ENCODE measurements at regions not wholly inside any gene's neighbourhood (a gene's known extent, or its start where the extent isn't known, plus 50 kb on each side); places are given as distances from the start of the nearest gene placed in this dataset.

GRCh38 chr1:5748286-5749225 lies 243.7 kb downstream of the NPHP4 start:
- DNase-seq, result no peak

- no peak for DNase-seq
Measured at GRCh38 chr1:5747426-5748285, 244.6 kb downstream of the NPHP4 start.

- no peak for DNase-seq
Measured at GRCh38 chr1:5746611-5747425, 245.4 kb downstream of the NPHP4 start.

- peak; percentile 28 for DNase-seq
Measured at GRCh38 chr1:5745800-5746610, 246.2 kb downstream of the NPHP4 start.

DNA sequence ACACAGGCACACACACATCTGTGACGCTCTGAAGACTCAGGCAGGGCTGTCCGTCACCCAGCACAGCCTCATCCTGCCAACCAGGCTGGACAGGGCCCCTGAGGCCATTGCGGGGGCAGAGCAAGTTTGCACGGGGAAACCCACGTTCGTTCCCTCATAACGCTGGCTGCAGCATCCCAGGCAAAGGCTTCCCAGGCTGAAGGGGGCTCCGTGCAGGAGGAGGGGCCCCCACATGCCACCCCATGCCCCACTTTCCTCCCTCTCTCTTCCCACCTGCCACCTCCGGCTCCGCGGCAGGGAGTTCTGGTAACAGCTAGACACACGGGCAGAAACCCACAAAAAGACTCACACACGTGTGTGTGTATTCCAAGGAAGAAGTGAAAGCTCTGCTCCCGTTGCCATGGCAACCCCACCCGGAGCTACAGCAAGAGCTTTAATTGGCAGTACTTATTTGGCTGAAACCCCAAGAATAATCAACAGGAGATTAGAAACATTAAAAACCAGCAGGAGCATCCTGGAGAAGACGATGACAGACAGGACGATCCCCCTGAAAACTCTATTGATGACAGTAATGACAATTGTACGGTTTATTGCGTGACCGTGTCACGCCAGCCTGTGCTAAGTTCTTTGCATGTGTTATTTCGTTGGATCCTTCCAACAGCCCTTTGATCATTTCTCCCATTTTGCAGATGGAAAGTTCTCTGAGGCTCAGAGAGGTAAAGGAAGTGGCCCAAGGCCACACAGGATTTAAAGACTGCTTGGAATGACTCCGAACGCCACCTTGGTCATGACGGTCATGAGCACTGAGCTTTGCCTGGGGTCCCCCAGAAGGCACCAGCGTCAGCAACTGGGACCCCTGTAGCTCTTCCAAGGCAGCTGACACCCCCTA lies 247.1 kb downstream of the NPHP4 start:
- no peak for DNase-seq

DNA sequence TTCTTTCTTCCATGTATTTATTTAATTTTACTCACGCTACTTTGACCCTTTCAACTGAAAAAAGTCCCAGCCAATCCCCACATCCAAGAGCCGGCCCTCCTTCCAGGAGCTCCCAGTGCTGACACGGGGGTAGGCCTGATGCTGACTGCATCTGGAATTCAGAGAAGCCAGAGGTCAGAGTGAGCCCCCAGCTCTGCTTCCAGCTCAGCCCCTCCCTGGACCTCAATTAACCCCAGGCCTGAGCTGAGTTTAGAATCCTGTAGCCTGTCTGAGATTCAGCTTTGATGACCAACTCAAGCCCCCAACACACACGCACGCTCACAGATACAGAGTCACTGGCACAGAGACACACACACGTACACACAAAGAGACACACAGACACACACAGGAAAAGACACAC lies 247.9 kb downstream of the NPHP4 start:
- no peak for DNase-seq

DNA sequence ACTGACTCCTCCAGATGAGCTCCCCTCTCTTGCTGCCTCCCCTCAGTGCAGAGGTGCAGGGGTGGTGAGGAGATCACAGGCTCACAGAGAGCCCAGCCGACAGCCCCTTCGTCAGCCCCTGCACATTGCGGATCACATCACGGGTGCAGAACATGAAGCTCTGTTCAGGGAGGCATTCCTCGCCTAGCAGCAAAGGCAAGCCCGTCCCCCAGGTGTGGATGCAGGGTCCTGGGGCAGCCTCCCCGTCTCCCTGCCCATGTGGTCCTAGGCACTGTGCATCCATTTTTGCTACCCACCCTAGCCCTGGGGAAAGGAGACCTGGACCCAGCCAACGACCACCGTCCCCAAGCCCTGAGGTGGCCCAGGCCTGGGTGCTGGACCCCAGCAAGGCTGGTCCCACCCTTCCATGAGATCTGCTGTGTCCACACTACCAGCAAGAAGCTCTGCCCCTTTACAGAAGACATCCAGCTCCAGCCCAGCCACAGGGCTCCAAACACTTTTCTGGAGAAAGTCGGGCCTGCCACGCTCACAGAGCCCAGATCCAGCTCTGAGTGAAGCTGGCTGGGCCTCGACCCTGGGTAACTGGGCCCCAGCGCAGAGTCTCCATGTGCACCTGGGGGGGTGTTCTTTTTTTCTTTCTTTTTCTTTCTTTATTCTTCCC lies 248.7 kb downstream of the NPHP4 start:
- DNase-seq, result no peak

GRCh38 chr1:5742801-5743200 lies 249.4 kb downstream of the NPHP4 start:
- no peak for DNase-seq

DNA sequence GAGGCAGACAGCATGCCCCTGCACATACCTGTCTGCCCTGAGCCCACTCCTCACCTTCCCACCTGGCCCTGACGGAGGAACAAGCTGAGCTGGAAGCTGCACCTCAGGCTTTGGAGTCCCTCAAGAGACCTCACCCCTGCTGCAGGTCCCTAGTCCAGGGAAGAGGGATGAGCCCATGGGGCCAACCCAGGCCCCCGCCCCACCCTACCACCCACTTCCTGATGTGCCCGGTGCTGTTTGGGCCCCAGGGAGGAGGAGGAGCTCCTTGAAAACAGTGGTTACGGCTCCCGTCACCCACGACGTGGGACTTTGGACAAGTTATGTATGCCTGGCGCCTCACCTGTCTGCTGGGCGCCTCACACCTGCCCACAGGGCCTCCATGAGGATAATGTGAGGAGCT lies 250.2 kb downstream of the NPHP4 start:
- no peak for DNase-seq

DNA sequence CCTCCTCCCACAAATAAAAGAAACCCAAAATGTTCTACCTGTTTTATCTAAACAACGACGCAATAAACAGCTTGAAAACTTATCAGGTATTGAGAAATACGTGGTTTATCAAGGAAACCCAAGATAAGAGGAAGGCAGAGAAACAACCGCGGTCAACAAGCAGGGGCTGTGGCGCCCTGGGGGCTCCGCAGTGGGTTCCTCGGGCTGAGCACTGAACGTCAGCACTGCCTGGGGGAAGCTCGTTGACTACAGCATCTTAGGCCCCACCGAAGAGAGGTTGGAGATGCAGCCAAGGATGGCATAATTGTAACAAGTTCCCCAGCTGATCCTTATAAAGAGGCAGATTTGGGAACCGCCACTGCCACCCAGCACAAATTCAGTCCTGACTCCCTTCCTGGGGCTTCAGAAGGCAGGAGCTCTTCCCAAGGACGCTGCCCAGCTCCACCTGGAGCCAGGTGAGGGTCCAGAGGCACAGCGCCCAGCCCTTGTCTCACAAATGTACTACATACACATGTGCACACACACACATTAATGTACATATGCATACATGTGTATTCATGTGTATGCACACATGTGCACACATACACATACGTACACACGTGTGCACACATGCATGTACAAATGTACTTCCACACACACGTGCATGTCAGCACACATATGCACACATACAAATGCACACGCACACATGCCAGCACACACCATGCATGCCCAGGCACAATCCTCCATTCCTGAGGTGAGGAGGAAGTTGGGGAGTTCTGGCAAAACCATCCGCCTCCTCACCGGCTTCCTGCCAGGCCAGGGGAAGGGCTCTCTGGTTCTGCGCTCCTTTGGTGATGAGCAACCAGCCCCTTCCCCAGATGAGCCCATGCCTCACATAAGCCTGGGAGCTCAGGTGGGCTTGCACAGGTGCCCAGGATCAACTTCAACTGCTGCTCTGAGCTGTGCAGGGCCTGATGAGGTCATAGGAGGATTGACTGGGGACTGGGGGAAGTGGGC lies 251.1 kb downstream of the NPHP4 start:
- DNase-seq, result no peak

- no peak for DNase-seq
Measured at GRCh38 chr1:5740450-5740849, 251.8 kb downstream of the NPHP4 start.

GRCh38 chr1:5739561-5740078 lies 252.6 kb downstream of the NPHP4 start:
- no peak for DNase-seq

DNA sequence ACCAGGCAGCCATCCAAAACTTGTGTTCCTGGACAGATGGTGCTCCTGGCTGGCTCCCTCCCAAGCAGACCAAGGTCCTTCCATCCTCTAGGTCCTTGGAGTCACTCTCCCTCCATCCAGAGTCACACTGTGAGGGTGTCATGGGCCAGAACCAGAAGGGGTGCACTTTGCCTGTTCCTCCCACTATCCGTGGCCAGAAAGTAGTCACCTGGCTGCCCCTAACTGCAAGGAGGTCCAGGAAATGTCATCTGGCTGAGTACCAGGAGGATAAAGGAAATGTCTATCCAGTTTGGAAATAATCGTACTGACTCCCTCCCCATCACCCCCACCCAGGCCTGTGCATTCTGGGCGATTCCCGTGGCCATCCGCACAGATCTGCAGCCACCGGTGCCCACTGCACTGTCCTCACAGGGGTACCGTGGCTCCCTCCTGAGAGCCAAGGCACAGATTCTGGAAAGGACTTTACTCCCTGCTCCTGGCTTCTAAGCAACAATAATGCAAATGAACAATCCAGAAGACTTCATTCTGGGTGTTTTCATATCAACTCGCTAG lies 253.2 kb downstream of the NPHP4 start:
- DNase-seq, result no peak

DNA sequence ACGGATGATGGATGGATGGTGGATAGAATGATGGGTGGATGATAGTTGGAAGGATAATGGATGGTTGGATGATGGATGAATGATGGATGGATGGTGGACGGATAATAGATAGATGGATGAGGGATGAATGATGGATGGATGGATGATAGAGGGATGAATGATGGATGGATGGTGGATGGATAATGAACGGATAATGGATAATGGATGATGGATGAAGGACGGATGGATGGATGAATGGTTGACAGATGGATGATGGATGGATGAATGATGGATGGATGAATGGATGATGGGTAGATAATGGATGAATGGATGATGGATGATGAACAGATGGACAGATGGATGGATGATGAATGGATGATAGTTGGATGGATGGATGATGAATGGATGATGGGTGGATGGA lies 255.1 kb downstream of the NPHP4 start:
- DNase-seq, result no peak

GRCh38 chr1:5734996-5735395 lies 257.2 kb downstream of the NPHP4 start:
- DNase-seq, result no peak

GRCh38 chr1:5734414-5734813 lies 257.8 kb downstream of the NPHP4 start:
- no peak for DNase-seq

DNA sequence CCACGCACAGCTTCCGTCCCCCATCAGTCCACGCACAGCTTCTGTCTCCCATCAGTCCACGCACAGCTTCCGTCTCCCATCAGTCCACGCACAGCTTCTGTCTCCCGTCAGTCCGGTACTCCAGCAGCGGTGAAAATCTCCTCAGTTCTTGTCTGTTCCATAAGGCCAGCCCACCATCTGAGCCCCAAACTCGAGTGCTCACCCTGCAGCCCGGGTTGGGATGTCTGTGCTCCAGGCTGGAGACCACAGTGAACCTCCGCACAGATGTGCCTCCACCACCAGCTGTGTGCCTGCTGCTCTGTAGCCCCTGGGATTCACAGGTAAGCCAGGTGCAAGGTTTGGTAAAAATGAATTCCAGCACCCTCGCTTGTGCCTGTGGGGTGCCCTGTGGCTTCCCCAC lies 258.6 kb downstream of the NPHP4 start:
- no peak for DNase-seq

GRCh38 chr1:5731110-5731423 lies 261.2 kb downstream of the NPHP4 start:
- no peak for DNase-seq

All from NK-92 treated with Interleukin-12 subunit alpha and Interleukin-12 subunit beta, amount 100 ng/mL, for 24 hours (cell line).